Fibroblast of mammary gland (primary cell): ENCODE measurements at regions not wholly inside any gene's neighbourhood (a gene's known extent, or its start where the extent isn't known, plus 50 kb on each side); places are given as distances from the start of the nearest gene placed in this dataset.

Source experiments
- DNase-seq: peaks from one replicate; pipeline ENCODE4 v3.0.0-alpha.2; 2010; ENCODE audit warnings: low read depth
- H3K4me3 ChIP-seq: 2 replicates; pipeline ENCODE4 v1.5.1; 2011; ENCODE audit warnings: low read depth, mild to moderate bottlenecking, low read length, moderate library complexity; ENCODE audit not compliant: control insufficient read depth
- TF ChIP-seq, protein P1 (sequence below): conservative IDR thresholded peaks from 2 replicates; pipeline ENCODE4 v1.5.1; 2011; ENCODE audit warnings: low read depth, low read length, inconsistent platforms; ENCODE audit not compliant: control insufficient read depth, insufficient read depth

DNA sequence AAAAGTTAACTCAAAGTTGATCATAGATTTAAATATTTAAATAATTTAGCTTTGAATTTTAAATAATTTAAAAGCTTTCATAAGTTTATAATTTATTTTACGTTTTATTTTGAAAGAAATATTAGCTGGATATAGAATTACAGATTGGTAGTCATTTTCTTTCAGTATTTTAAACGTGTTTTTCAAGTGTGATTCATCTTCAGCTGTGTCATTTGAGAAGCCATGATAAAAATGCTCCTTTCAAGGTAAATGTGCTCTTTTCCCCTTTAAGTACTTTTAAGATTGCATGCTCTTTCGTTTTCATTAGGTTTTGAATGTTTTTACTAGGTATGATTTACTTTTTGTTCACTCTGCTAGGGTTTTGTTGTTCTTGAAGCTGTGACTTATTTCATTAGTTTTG is 116.8 kb upstream of the FIGN start:
- no peak overlapping the region for H3K4me3 ChIP-seq
- TF ChIP-seq, protein P1, sequence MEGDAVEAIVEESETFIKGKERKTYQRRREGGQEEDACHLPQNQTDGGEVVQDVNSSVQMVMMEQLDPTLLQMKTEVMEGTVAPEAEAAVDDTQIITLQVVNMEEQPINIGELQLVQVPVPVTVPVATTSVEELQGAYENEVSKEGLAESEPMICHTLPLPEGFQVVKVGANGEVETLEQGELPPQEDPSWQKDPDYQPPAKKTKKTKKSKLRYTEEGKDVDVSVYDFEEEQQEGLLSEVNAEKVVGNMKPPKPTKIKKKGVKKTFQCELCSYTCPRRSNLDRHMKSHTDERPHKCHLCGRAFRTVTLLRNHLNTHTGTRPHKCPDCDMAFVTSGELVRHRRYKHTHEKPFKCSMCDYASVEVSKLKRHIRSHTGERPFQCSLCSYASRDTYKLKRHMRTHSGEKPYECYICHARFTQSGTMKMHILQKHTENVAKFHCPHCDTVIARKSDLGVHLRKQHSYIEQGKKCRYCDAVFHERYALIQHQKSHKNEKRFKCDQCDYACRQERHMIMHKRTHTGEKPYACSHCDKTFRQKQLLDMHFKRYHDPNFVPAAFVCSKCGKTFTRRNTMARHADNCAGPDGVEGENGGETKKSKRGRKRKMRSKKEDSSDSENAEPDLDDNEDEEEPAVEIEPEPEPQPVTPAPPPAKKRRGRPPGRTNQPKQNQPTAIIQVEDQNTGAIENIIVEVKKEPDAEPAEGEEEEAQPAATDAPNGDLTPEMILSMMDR, result no peak
- DNase-seq, result no peak

DNA sequence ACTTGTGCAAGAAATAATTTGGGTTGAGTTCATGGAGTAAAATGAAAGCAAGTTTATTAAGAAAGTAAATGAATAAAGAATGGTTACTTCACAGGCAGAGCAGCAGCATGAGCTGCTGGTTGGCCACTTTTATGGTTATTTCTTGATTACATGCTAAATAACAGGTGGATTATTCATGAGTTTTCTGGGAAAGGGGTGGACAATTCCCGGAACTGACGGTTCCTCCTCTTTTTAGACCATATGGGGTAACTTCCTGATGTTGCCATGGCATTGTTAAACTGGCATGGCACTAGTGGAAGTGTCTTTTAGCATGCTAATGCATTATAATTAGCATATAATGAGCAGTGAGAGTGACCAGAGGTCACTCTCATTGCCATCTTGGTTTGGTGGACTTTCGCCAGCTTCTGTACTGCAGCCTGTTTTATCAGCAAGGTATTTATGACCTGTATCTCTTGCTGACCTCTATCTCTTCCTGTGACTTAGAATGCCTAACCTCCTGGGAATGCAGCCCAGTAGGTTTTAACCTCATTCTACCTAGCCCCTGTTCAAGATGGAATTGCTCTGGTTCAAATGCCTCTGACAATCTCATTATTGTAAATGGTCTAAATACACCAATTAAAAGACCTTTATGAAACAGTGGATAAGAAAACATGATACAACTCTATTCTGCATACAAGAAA is 114.1 kb upstream of the FIGN start:
- DNase-seq, result no peak
- TF ChIP-seq, protein P1, result no peak
- no peak overlapping the region for H3K4me3 ChIP-seq

DNA sequence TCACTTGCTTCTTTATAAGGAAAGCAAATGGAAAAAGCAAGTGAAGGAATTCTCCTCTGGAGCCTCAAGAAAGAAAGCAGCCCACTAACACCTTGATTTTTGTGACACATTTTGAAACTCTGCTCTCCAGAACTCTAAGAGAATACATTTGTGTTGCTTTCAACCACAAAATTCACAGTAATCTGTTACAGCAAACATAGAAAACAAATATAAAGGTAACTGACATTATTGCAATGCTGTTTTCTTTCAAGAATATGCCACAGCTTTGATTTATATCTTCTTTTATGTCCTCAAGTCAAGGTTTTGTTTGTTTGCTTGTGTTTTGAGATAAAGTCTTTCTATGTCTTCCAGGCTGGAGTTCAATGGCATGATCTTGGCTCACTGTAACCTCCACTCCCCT is 103.1 kb upstream of the FIGN start:
- DNase-seq, result no peak
- H3K4me3 ChIP-seq, result no peak overlapping the region
- TF ChIP-seq, protein P1, result no peak

DNA sequence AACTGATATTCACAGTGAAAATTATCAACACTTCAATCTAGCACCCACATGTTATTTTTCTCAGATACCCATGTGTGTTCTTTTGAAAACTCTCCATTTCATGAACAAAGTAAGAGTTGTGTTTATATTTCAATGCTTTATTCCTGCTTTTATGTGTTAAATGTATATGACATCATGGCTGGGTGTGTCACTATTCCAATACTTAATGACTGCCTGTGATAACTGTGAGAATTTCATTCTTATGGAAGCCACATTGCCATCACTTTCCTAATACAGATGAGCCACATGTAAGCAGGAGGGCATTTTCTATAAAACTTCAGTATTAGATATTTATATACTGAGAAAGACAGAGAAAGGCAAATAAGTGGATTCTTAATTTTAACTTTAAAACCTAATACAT is 100.4 kb upstream of the FIGN start:
- no peak overlapping the region for H3K4me3 ChIP-seq
- DNase-seq, result no peak
- TF ChIP-seq, protein P1, result no peak

DNA sequence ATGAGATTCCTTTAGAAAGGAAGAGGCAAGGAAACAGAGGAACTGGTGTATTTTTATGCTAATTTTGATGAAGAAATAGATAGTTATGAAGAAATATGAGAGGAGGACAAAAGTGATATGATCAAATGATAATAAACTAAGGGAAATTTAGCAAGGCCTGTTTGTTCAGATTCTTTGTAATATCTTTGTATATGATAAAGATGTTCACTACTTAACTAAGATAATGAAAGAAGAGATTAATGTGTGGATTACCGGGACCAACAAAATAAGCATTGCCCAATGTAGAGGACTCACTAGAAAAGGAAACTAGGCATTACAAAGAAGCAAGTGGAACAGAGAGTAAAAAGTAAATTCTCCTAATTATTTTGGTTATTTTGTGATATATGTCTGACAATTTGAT is 99.0 kb upstream of the FIGN start:
- H3K4me3 ChIP-seq, result no peak overlapping the region
- TF ChIP-seq, protein P1, result no peak
- no peak for DNase-seq

DNA sequence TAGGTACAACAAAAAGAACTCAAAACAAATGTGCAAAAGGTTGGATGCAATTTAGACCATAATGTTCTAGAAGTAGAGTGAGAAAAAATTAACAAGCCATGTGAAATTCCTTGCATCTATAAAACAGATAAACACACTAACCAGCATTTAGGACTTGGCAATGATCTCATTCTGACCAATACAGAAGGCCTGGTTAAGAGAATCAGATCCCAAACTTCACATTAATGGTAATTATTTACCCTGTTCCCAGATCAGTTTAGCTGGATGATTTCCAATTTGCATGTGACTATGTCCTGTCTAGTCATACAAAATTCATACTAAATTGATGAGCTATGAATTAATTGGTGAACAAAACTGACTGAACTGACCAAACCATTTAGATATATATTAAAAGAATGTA is 98.4 kb upstream of the FIGN start:
- DNase-seq, result no peak
- H3K4me3 ChIP-seq, result no peak overlapping the region
- TF ChIP-seq, protein P1, result no peak

DNA sequence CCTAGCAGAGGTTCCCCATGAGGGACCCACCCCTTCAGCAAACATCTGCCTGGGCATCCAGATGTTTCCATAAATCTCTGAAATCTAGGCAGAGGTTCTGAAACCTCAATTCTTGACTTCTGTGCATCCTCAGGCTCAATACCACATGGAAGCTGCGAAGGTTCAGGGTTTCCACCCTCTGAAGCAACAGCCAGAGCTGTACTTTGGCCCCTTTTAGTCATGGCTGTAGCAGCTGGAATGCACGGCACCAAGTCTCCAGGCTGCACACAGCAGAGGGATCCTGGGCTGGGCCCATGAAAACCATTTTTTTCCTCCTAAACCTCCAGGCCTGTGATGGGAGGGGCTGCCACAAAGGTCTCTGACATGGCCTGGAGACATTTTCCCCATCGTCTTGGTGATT is 93.0 kb upstream of the FIGN start:
- TF ChIP-seq, protein P1, result no peak
- no peak for DNase-seq
- H3K4me3 ChIP-seq, result no peak overlapping the region
